ENCODE measurements at regions not wholly inside any gene's neighbourhood (a gene's known extent, or its start where the extent isn't known, plus 50 kb on each side); places are given as distances from the start of the nearest gene placed in this dataset.

- Histone ChIP-seq H4K12ac (ENCODE audit: low read depth, low read length) (no peak overlapping the region), H2AFZ (ENCODE audit: insufficient read depth, low read length, poor library complexity) (no peak overlapping the region), H3K27me3 (ENCODE audit: insufficient read depth, low read length) (peaks cover 8% of the 10 kb centered on the region), H4K8ac (ENCODE audit: low read depth, low read length) (no peak overlapping the region), H3K36me3 (ENCODE audit: control insufficient read depth in 1 of 2, insufficient read depth in 2 of 2, low read length in 2 of 2) (no peaks in the 10 kb centered on the region), H3K9ac (ENCODE audit: low read length) (no peak overlapping the region), H4K91ac (ENCODE audit: low read depth, low read length) (no peak overlapping the region), H2BK120ac (ENCODE audit: insufficient read depth, low read length, poor library complexity) (no peak overlapping the region), H2AK5ac (ENCODE audit: low read length) (no peak overlapping the region), H3K9me3 (ENCODE audit: insufficient read depth, low read depth, low read length) (no peaks in the 10 kb centered on the region), H3K27ac (ENCODE audit: low read depth, low read length) (no peak overlapping the region), H3K14ac (ENCODE audit: low read length) (no peak overlapping the region), H3K4ac (ENCODE audit: low read depth, low read length) (no peak overlapping the region), H3K79me1 (ENCODE audit: low read length) (no peaks in the 10 kb centered on the region), H2BK12ac (ENCODE audit: low read length) (no peak overlapping the region), H2BK5ac (ENCODE audit: low read depth, low read length, poor library complexity) (no peak overlapping the region), H3K23ac (ENCODE audit: low read length) (no peak overlapping the region), H3K79me2 (ENCODE audit: control insufficient read depth, insufficient read depth, low read length, poor library complexity) (no peaks in the 10 kb centered on the region), H3K4me1 (ENCODE audit: control insufficient read depth in 1 of 2, insufficient read depth in 2 of 2, low read length in 2 of 2) (no peaks in the 10 kb centered on the region), H3K18ac (ENCODE audit: low read length) (no peak overlapping the region), H3K4me3 (ENCODE audit: low read depth, low read length) (no peak overlapping the region), H3K4me2 (ENCODE audit: low read length) (no peak overlapping the region)
- DNase-seq: no peak
- WGBS (ENCODE audit: extremely low coverage, insufficient coverage, insufficient read length): no CpG with 5 or more reads among the region's 7 CpGs
Observed at GRCh38 chr12:114501474-114501807, 95.5 kb upstream of the TBX5 start.

- H3K9ac ChIP-seq (ENCODE audit: low read length): no peak overlapping the region
- H3K27ac ChIP-seq (ENCODE audit: low read depth, low read length): no peak overlapping the region
- H2AK5ac ChIP-seq (ENCODE audit: low read length): no peak overlapping the region
- no peak overlapping the region for H2BK120ac ChIP-seq (ENCODE audit: insufficient read depth, low read length, poor library complexity)
- no peak overlapping the region for H2BK5ac ChIP-seq (ENCODE audit: low read depth, low read length, poor library complexity)
- no peak overlapping the region for H4K91ac ChIP-seq (ENCODE audit: low read depth, low read length)
- H4K12ac ChIP-seq (ENCODE audit: low read depth, low read length): no peak overlapping the region
- no peak overlapping the region for H4K8ac ChIP-seq (ENCODE audit: low read depth, low read length)
- no peak overlapping the region for H3K4me2 ChIP-seq (ENCODE audit: low read length)
- no peaks in the 10 kb centered on the region for H3K4me1 ChIP-seq (ENCODE audit: control insufficient read depth in 1 of 2, insufficient read depth in 2 of 2, low read length in 2 of 2)
- H3K14ac ChIP-seq (ENCODE audit: low read length): no peak overlapping the region
- H3K79me1 ChIP-seq (ENCODE audit: low read length): no peaks in the 10 kb centered on the region
- H3K23ac ChIP-seq (ENCODE audit: low read length): no peak overlapping the region
- H2BK12ac ChIP-seq (ENCODE audit: low read length): no peak overlapping the region
- no peak overlapping the region for H3K4ac ChIP-seq (ENCODE audit: low read depth, low read length)
- H3K4me3 ChIP-seq (ENCODE audit: low read depth, low read length): no peak overlapping the region
- H3K36me3 ChIP-seq (ENCODE audit: control insufficient read depth in 1 of 2, insufficient read depth in 2 of 2, low read length in 2 of 2): no peaks in the 10 kb centered on the region
- peaks cover 8% of the 10 kb centered on the region for H3K27me3 ChIP-seq (ENCODE audit: insufficient read depth, low read length)
- DNase-seq: no peak
- no peak overlapping the region for H2AFZ ChIP-seq (ENCODE audit: insufficient read depth, low read length, poor library complexity)
- no peaks in the 10 kb centered on the region for H3K9me3 ChIP-seq (ENCODE audit: insufficient read depth, low read depth, low read length)
- no peak overlapping the region for H3K18ac ChIP-seq (ENCODE audit: low read length)
- no peaks in the 10 kb centered on the region for H3K79me2 ChIP-seq (ENCODE audit: control insufficient read depth, insufficient read depth, low read length, poor library complexity)
- no CpG with 5 or more reads among the region's 20 CpGs for WGBS (ENCODE audit: extremely low coverage, insufficient coverage, insufficient read length)
Observed at GRCh38 chr12:114500775-114501473, 95.0 kb upstream of the TBX5 start.

GRCh38 chr12:114500131-114500530 lies 94.2 kb upstream of the TBX5 start:
- H3K4ac ChIP-seq (ENCODE audit: low read depth, low read length): no peak overlapping the region
- no peaks in the 10 kb centered on the region for H3K4me1 ChIP-seq (ENCODE audit: control insufficient read depth in 1 of 2, insufficient read depth in 2 of 2, low read length in 2 of 2)
- no peaks in the 10 kb centered on the region for H3K79me1 ChIP-seq (ENCODE audit: low read length)
- H2BK12ac ChIP-seq (ENCODE audit: low read length): no peak overlapping the region
- H3K23ac ChIP-seq (ENCODE audit: low read length): no peak overlapping the region
- no peak overlapping the region for H3K4me2 ChIP-seq (ENCODE audit: low read length)
- no peaks in the 10 kb centered on the region for H3K9me3 ChIP-seq (ENCODE audit: insufficient read depth, low read depth, low read length)
- H3K4me3 ChIP-seq (ENCODE audit: low read depth, low read length): no peak overlapping the region
- no peak overlapping the region for H2BK120ac ChIP-seq (ENCODE audit: insufficient read depth, low read length, poor library complexity)
- no peak overlapping the region for H2AFZ ChIP-seq (ENCODE audit: insufficient read depth, low read length, poor library complexity)
- no CpG with 5 or more reads among the region's 2 CpGs for WGBS (ENCODE audit: extremely low coverage, insufficient coverage, insufficient read length)
- H3K18ac ChIP-seq (ENCODE audit: low read length): no peak overlapping the region
- no peak overlapping the region for H2BK5ac ChIP-seq (ENCODE audit: low read depth, low read length, poor library complexity)
- no peak overlapping the region for H3K14ac ChIP-seq (ENCODE audit: low read length)
- H3K79me2 ChIP-seq (ENCODE audit: control insufficient read depth, insufficient read depth, low read length, poor library complexity): no peaks in the 10 kb centered on the region
- no peak overlapping the region for H2AK5ac ChIP-seq (ENCODE audit: low read length)
- H4K8ac ChIP-seq (ENCODE audit: low read depth, low read length): no peak overlapping the region
- peak in 1 of 2 donors; percentile 6 for DNase-seq
- peaks cover 8% of the 10 kb centered on the region for H3K27me3 ChIP-seq (ENCODE audit: insufficient read depth, low read length)
- no peaks in the 10 kb centered on the region for H3K36me3 ChIP-seq (ENCODE audit: control insufficient read depth in 1 of 2, insufficient read depth in 2 of 2, low read length in 2 of 2)
- no peak overlapping the region for H4K91ac ChIP-seq (ENCODE audit: low read depth, low read length)
- no peak overlapping the region for H3K9ac ChIP-seq (ENCODE audit: low read length)
- no peak overlapping the region for H3K27ac ChIP-seq (ENCODE audit: low read depth, low read length)
- H4K12ac ChIP-seq (ENCODE audit: low read depth, low read length): no peak overlapping the region

GRCh38 chr12:114499338-114499737 lies 93.4 kb upstream of the TBX5 start:
- Histone ChIP-seq H3K18ac (ENCODE audit: low read length) (no peak overlapping the region), H3K9ac (ENCODE audit: low read length) (no peak overlapping the region), H2BK5ac (ENCODE audit: low read depth, low read length, poor library complexity) (no peak overlapping the region), H4K12ac (ENCODE audit: low read depth, low read length) (no peak overlapping the region), H2BK12ac (ENCODE audit: low read length) (no peak overlapping the region), H4K8ac (ENCODE audit: low read depth, low read length) (no peak overlapping the region), H3K23ac (ENCODE audit: low read length) (no peak overlapping the region), H3K4me1 (ENCODE audit: control insufficient read depth in 1 of 2, insufficient read depth in 2 of 2, low read length in 2 of 2) (no peaks in the 10 kb centered on the region), H3K27me3 (ENCODE audit: insufficient read depth, low read length) (peaks cover 8% of the 10 kb centered on the region), H3K4me3 (ENCODE audit: low read depth, low read length) (no peak overlapping the region), H3K4ac (ENCODE audit: low read depth, low read length) (no peak overlapping the region), H3K4me2 (ENCODE audit: low read length) (no peak overlapping the region), H3K79me1 (ENCODE audit: low read length) (no peaks in the 10 kb centered on the region), H3K14ac (ENCODE audit: low read length) (no peak overlapping the region), H4K91ac (ENCODE audit: low read depth, low read length) (no peak overlapping the region), H2BK120ac (ENCODE audit: insufficient read depth, low read length, poor library complexity) (no peak overlapping the region), H3K9me3 (ENCODE audit: insufficient read depth, low read depth, low read length) (no peaks in the 10 kb centered on the region), H3K79me2 (ENCODE audit: control insufficient read depth, insufficient read depth, low read length, poor library complexity) (no peaks in the 10 kb centered on the region), H2AFZ (ENCODE audit: insufficient read depth, low read length, poor library complexity) (no peak overlapping the region), H3K27ac (ENCODE audit: low read depth, low read length) (no peak overlapping the region), H2AK5ac (ENCODE audit: low read length) (no peak overlapping the region), H3K36me3 (ENCODE audit: control insufficient read depth in 1 of 2, insufficient read depth in 2 of 2, low read length in 2 of 2) (no peaks in the 10 kb centered on the region)
- no CpG with 5 or more reads among the region's 5 CpGs for WGBS (ENCODE audit: extremely low coverage, insufficient coverage, insufficient read length)
- no peak for DNase-seq
